ENCODE measurements at regions not wholly inside any gene's neighbourhood (a gene's known extent, or its start where the extent isn't known, plus 50 kb on each side); places are given as distances from the start of the nearest gene placed in this dataset.

- TF ChIP-seq CTCF (IDR thresholded peaks at IDR 0.05), result no peak
- no peak for TF ChIP-seq POLR2A (IDR thresholded peaks at IDR 0.05)
Observed at GRCh38 chr15:93152360-93152759, 63.3 kb upstream of the RGMA start.
